ENCODE measurements at regions not wholly inside any gene's neighbourhood (a gene's known extent, or its start where the extent isn't known, plus 50 kb on each side); places are given as distances from the start of the nearest gene placed in this dataset.

GRCh38 chr17:70868149-70868548, 698.8 kb downstream of the KCNJ2 start:
- DNase-seq (ENCODE audit: low read depth in 3 of 3): no peak

GRCh38 chr17:70869402-70870085, 700.2 kb downstream of the KCNJ2 start:
- DNase-seq (ENCODE audit: low read depth in 3 of 3): no peak

- no peak for DNase-seq (ENCODE audit: low read depth in 3 of 3)
Measured at GRCh38 chr17:70871180-70871818, 702.0 kb downstream of the KCNJ2 start.

- DNase-seq (ENCODE audit: low read depth in 3 of 3): no peak
Measured at GRCh38 chr17:70872103-70872502, 702.8 kb downstream of the KCNJ2 start.

GRCh38 chr17:70875729-70876310, 706.5 kb downstream of the KCNJ2 start:
- no peak for DNase-seq (ENCODE audit: low read depth in 3 of 3)

- DNase-seq (ENCODE audit: low read depth in 3 of 3): no peak
Measured at GRCh38 chr17:70878879-70879278, 709.5 kb downstream of the KCNJ2 start.

- no peak for DNase-seq (ENCODE audit: low read depth in 3 of 3)
Measured at GRCh38 chr17:70879401-70879800, 710.1 kb downstream of the KCNJ2 start.

GRCh38 chr17:70881093-70881492, 711.8 kb downstream of the KCNJ2 start:
- DNase-seq (ENCODE audit: low read depth in 3 of 3): no peak

- DNase-seq (ENCODE audit: low read depth in 3 of 3): no peak
Measured at GRCh38 chr17:70882504-70882903, 713.2 kb downstream of the KCNJ2 start.

- DNase-seq (ENCODE audit: low read depth in 3 of 3): no peak
Measured at GRCh38 chr17:70886648-70887047, 717.3 kb downstream of the KCNJ2 start.

- DNase-seq (ENCODE audit: low read depth in 3 of 3): no peak
Measured at GRCh38 chr17:70888324-70888723, 719.0 kb downstream of the KCNJ2 start.

GRCh38 chr17:70891306-70891705, 722.0 kb downstream of the KCNJ2 start:
- DNase-seq (ENCODE audit: low read depth in 3 of 3): no peak

- DNase-seq (ENCODE audit: low read depth in 3 of 3): no peak
Measured at GRCh38 chr17:70892527-70892926, 723.2 kb downstream of the KCNJ2 start.

GRCh38 chr17:70896843-70897242, 727.5 kb downstream of the KCNJ2 start:
- no peak for DNase-seq (ENCODE audit: low read depth in 3 of 3)

- DNase-seq (ENCODE audit: low read depth in 3 of 3): no peak
Measured at GRCh38 chr17:70897446-70897845, 728.1 kb downstream of the KCNJ2 start.

GRCh38 chr17:70901870-70902269, 732.5 kb downstream of the KCNJ2 start:
- no peak for DNase-seq (ENCODE audit: low read depth in 3 of 3)

GRCh38 chr17:70905796-70906195, 736.5 kb downstream of the KCNJ2 start:
- no peak for DNase-seq (ENCODE audit: low read depth in 3 of 3)

GRCh38 chr17:70906808-70907207, 737.5 kb downstream of the KCNJ2 start:
- no peak for DNase-seq (ENCODE audit: low read depth in 3 of 3)

- DNase-seq (ENCODE audit: low read depth in 3 of 3): no peak
Measured at GRCh38 chr17:70912716-70913485, 743.6 kb downstream of the KCNJ2 start.

- DNase-seq (ENCODE audit: low read depth in 3 of 3): no peak
Measured at GRCh38 chr17:70916469-70916868, 747.1 kb downstream of the KCNJ2 start.

- no peak for DNase-seq (ENCODE audit: low read depth in 3 of 3)
Measured at GRCh38 chr17:70919241-70919640, 749.9 kb downstream of the KCNJ2 start.

GRCh38 chr17:70920416-70920815, 751.1 kb downstream of the KCNJ2 start:
- DNase-seq (ENCODE audit: low read depth in 3 of 3): no peak

- no peak for DNase-seq (ENCODE audit: low read depth in 3 of 3)
Measured at GRCh38 chr17:70922268-70922667, 752.9 kb downstream of the KCNJ2 start.

All from stimulated activated CD4-positive, alpha-beta T cell treated with anti-CD3 and anti-CD28 coated beads, TNF-alpha, amount 100 ng/mL, for 24 hours (primary cell).